GM03348 (cell line): ENCODE measurements at regions not wholly inside any gene's neighbourhood (a gene's known extent, or its start where the extent isn't known, plus 50 kb on each side); places are given as distances from the start of the nearest gene placed in this dataset.

Experiments
- DNase-seq: peaks from one replicate; pipeline ENCODE4 v3.0.0; 2012; ENCODE audit warnings: low spot score

- no peak for DNase-seq
Observed at GRCh38 chrX:100120956-100121355, 289.1 kb downstream of the PCDH19 start.

GRCh38 chrX:100098660-100099375 lies 311.3 kb downstream of the PCDH19 start:
- DNase-seq: peak; percentile 4

GRCh38 chrX:100090931-100091330 lies 319.1 kb downstream of the PCDH19 start:
- peak; percentile 24 for DNase-seq

GRCh38 chrX:100089724-100090123 lies 320.3 kb downstream of the PCDH19 start:
- DNase-seq: no peak

GRCh38 chrX:100085846-100086245 lies 324.2 kb downstream of the PCDH19 start:
- DNase-seq: no peak

GRCh38 chrX:100083211-100083610 lies 326.9 kb downstream of the PCDH19 start:
- DNase-seq: no peak

- DNase-seq: no peak
Observed at GRCh38 chrX:100081503-100081902, 328.6 kb downstream of the PCDH19 start.

- DNase-seq: no peak
Observed at GRCh38 chrX:100076031-100076430, 334.0 kb downstream of the PCDH19 start.

- no peak for DNase-seq
Observed at GRCh38 chrX:100072336-100072735, 337.7 kb downstream of the PCDH19 start.

- DNase-seq: no peak
Observed at GRCh38 chrX:100070334-100070849, 339.7 kb downstream of the PCDH19 start.

GRCh38 chrX:100048156-100048555 lies 361.9 kb downstream of the PCDH19 start:
- DNase-seq: no peak
